Liver (tissue), 8 donors: ENCODE measurements at regions not wholly inside any gene's neighbourhood (a gene's known extent, or its start where the extent isn't known, plus 50 kb on each side); places are given as distances from the start of the nearest gene placed in this dataset.

Experiments
- DNase-seq: peaks from one replicate; pipeline ENCODE4 v3.0.0-alpha.2; 2017; ENCODE audit warnings: low spot score
- H3K27ac ChIP-seq, 2 donors: one replicate each; pipeline ENCODE4 v1.7.0; 2013; ENCODE audit warnings: inconsistent platforms in 2 of 2, low read length in 2 of 2, control low read depth in 1 of 2, low read depth in 1 of 2, mild to moderate bottlenecking in 1 of 2
- H3K27me3 ChIP-seq, 4 donors: one replicate each; pipeline versions ENCODE4 v1.6.1 to v1.7.0; 2013; ENCODE audit warnings: low read length in 3 of 4, inconsistent platforms in 1 of 4, mild to moderate bottlenecking in 1 of 4, moderate library complexity in 1 of 4; ENCODE audit not compliant: control insufficient read depth in 4 of 4, insufficient read depth in 4 of 4
- H3K36me3 ChIP-seq, 4 donors: one replicate each; pipeline versions ENCODE4 v1.6.1 to v1.7.0; 2013; ENCODE audit warnings: low read length in 3 of 4, mild to moderate bottlenecking in 3 of 4, low read depth in 1 of 4, moderate library complexity in 1 of 4; ENCODE audit not compliant: control insufficient read depth in 4 of 4, insufficient read depth in 3 of 4
- H3K4me1 ChIP-seq, 4 donors: one replicate each; pipeline versions ENCODE4 v1.6.1 to v1.7.0; 2013; ENCODE audit warnings: low read length in 3 of 4, mild to moderate bottlenecking in 3 of 4, moderate library complexity in 1 of 4; ENCODE audit not compliant: control insufficient read depth in 4 of 4, insufficient read depth in 4 of 4
- H3K4me3 ChIP-seq, 3 donors: one replicate each; pipeline versions ENCODE4 v1.6.1 to v1.7.0; 2013; ENCODE audit warnings: low read length in 3 of 3, control low read depth in 1 of 3, low read depth in 1 of 3, mild to moderate bottlenecking in 1 of 3
- H3K9ac ChIP-seq, 2 donors: one replicate each; pipeline ENCODE4 v1.7.0; 2013; ENCODE audit warnings: low read length in 2 of 2, mild to moderate bottlenecking in 2 of 2, moderate library complexity in 2 of 2, control low read depth in 1 of 2, low read depth in 1 of 2
- H3K9me3 ChIP-seq, 4 donors: one replicate each; pipeline versions ENCODE4 v1.6.1 to v1.7.0; 2013; ENCODE audit warnings: low read length in 3 of 4; ENCODE audit not compliant: control insufficient read depth in 4 of 4
- CTCF ChIP-seq: fragments of 150-350 bp; IDR thresholded peaks from 2 replicates; pipeline ENCODE4 v1.5.1; 2017; ENCODE audit warnings: improper control_type of control experiment, low read depth, low read length; ENCODE audit not compliant: missing input control
- FOXA1 ChIP-seq: IDR thresholded peaks from 2 replicates; pipeline ENCODE4 v1.6.1; 2016; ENCODE audit warnings: antibody characterized with exemption
- FOXA2 ChIP-seq: IDR thresholded peaks from 2 replicates; pipeline ENCODE4 v1.6.1; 2016; ENCODE audit warnings: antibody characterized with exemption
- GABPA ChIP-seq, 2 donors: IDR thresholded peaks in 1 of 2; conservative IDR thresholded peaks in 1 of 2; 2 replicates each; pipeline ENCODE4 v1.6.1; 2016; ENCODE audit warnings: antibody characterized with exemption in 2 of 2, mild to moderate bottlenecking in 1 of 2, moderate library complexity in 1 of 2
- HNF4A ChIP-seq, 2 donors: conservative IDR thresholded peaks; 2 replicates each; pipeline ENCODE4 v1.6.1; 2016; ENCODE audit warnings: antibody characterized with exemption in 2 of 2, mild to moderate bottlenecking in 2 of 2
- HNF4G ChIP-seq: IDR thresholded peaks from 2 replicates; pipeline ENCODE4 v1.6.1; 2016; ENCODE audit warnings: antibody characterized with exemption
- JUND ChIP-seq, 2 donors: IDR thresholded peaks; 2 replicates each; pipeline ENCODE4 v1.6.1; 2016; ENCODE audit warnings: antibody characterized with exemption in 2 of 2
- NR2F2 ChIP-seq: IDR thresholded peaks from 2 replicates; pipeline ENCODE4 v1.6.1; 2016; ENCODE audit warnings: antibody characterized with exemption
- RAD21 ChIP-seq, 2 donors: IDR thresholded peaks; 2 replicates each; pipeline ENCODE4 v1.6.1; 2016; ENCODE audit warnings: antibody characterized with exemption in 2 of 2, mild to moderate bottlenecking in 2 of 2
- REST ChIP-seq: IDR thresholded peaks from 2 replicates; pipeline ENCODE4 v1.6.1; 2016; ENCODE audit warnings: antibody characterized with exemption, mild to moderate bottlenecking
- SP1 ChIP-seq: IDR thresholded peaks from 2 replicates; pipeline ENCODE4 v1.6.1; 2018; ENCODE audit warnings: antibody characterized with exemption, mild to moderate bottlenecking
- TAF1 ChIP-seq: conservative IDR thresholded peaks from 2 replicates; pipeline ENCODE4 v1.6.1; 2016; ENCODE audit warnings: antibody characterized with exemption, mild to moderate bottlenecking
- YY1 ChIP-seq: IDR thresholded peaks from 2 replicates; pipeline ENCODE4 v1.6.1; 2016; ENCODE audit warnings: antibody characterized with exemption, mild to moderate bottlenecking
- ZBTB33 ChIP-seq: IDR thresholded peaks from 2 replicates; pipeline ENCODE4 v1.6.1; 2016; ENCODE audit warnings: antibody characterized with exemption
- WGBS: extraction: QIAGEN DNeasy Blood & Tissue Kit; methylation state at CpG from one replicate; pipeline ENCODE4 v1.1.7; 2013; 5-methylcytosine and 5-hydroxymethylcytosine counted together
- donor health status: healthy.
- donor health status: healthy.
- donor health status: healthy.
- donor health status: healthy.
- donor health status: healthy.

GRCh38 chr21:21624674-21625073 lies 626.5 kb downstream of the NCAM2 start:
- Histone ChIP-seq H3K4me3 (no peak overlapping the region), H3K27ac (no peak overlapping the region), H3K4me1 (no peaks in the 10 kb centered on the region), H3K9me3 (no peaks in the 10 kb centered on the region), H3K36me3 (no peaks in the 10 kb centered on the region), H3K27me3 (no peaks in the 10 kb centered on the region), H3K9ac (no peak overlapping the region)
- TF ChIP-seq HNF4G, result no peak
- TF ChIP-seq TAF1, result no peak
- TF ChIP-seq HNF4A (conservative IDR thresholded peaks at IDR 0.05), result no peak
- TF ChIP-seq FOXA1, result no peak
- no peak for TF ChIP-seq JUND (IDR thresholded peaks at IDR 0.05)
- no peak for DNase-seq
- WGBS, result 54% methylated on average over 1 of the region's 1 CpG

DNA sequence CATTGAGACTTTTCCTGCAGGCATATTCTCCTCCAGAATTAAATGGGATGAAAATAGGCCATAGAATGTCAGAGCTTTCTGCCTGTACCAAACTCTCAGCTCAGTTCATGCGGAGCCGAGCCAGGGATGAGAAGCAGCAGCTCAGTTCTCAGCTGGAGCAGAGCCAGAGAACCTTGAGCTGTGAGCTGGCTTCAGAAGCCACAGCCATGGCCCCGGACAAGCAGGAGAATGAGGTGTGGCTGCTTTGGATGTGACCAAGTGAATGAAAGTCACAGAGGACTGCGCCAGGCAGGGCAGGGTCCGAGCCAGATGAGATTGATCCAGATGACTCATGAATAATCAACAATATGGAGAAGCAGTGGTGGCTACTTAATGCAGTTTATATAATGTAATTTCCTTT lies 633.8 kb downstream of the NCAM2 start:
- H3K27ac ChIP-seq, result no peak overlapping the region
- no peak overlapping the region for H3K4me3 ChIP-seq
- peaks cover 0 to 1% (median 0%) of the 10 kb centered on the region in 4 donors for H3K9me3 ChIP-seq
- TF ChIP-seq CTCF, result no peak
- no peak for TF ChIP-seq FOXA2
- TF ChIP-seq REST, result no peak
- TF ChIP-seq ZBTB33, result no peak
- no peak for TF ChIP-seq GABPA (IDR thresholded peaks at IDR 0.05 in 1 of 2, conservative IDR thresholded peaks at IDR 0.05 in 1 of 2)
- TF ChIP-seq RAD21 (IDR thresholded peaks at IDR 0.05), result no peak
- TF ChIP-seq SP1, result no peak
- TF ChIP-seq NR2F2, result no peak
- no peak for TF ChIP-seq YY1
- H3K27me3 ChIP-seq, result peaks cover 0 to 3% (median 0%) of the 10 kb centered on the region in 4 donors
- H3K9ac ChIP-seq, result no peak overlapping the region
- WGBS, result 85% methylated on average over 5 of the region's 5 CpGs
- DNase-seq, result no peak
- no peaks in the 10 kb centered on the region for H3K4me1 ChIP-seq
- H3K36me3 ChIP-seq, result no peaks in the 10 kb centered on the region
